Neural crest cell (in vitro differentiated cells): ENCODE measurements at regions not wholly inside any gene's neighbourhood (a gene's known extent, or its start where the extent isn't known, plus 50 kb on each side); places are given as distances from the start of the nearest gene placed in this dataset.

ENCODE experiments used
- DNase-seq: peaks from one replicate; pipeline ENCODE4 v3.0.0; 2021; ENCODE audit warnings: low read depth, mixed read lengths, low spot score
- H3K27ac Mint-ChIP-seq: one replicate; pipeline ENCODE4 v1.8.0; 2021; ENCODE audit warnings: mild to moderate bottlenecking, mixed read lengths; ENCODE audit not compliant: unreplicated experiment
- H3K27me3 Mint-ChIP-seq: 2 replicates; pipeline ENCODE4 v1.8.0; 2021; ENCODE audit warnings: low read depth, mild to moderate bottlenecking, mixed read lengths
- H3K36me3 Mint-ChIP-seq: 2 replicates; pipeline ENCODE4 v1.8.0; 2021; ENCODE audit warnings: low read depth, mild to moderate bottlenecking, mixed read lengths
- H3K4me1 Mint-ChIP-seq: 2 replicates; pipeline ENCODE4 v1.8.0; 2021; ENCODE audit warnings: mixed read lengths
- H3K4me3 Mint-ChIP-seq: one replicate; pipeline ENCODE4 v1.8.0; 2021; ENCODE audit warnings: mild to moderate bottlenecking, mixed read lengths
- H3K9me3 Mint-ChIP-seq: 2 replicates; pipeline ENCODE4 v1.8.0; 2021; ENCODE audit warnings: mixed read lengths
- TF ChIP-seq, protein P1 (sequence below): fragments of 200-600 bp; sonication (generic); conservative IDR thresholded peaks from 2 replicates; pipeline ENCODE4 v1.5.0; 2021; ENCODE audit warnings: antibody characterized with exemption, mild to moderate bottlenecking

DNA sequence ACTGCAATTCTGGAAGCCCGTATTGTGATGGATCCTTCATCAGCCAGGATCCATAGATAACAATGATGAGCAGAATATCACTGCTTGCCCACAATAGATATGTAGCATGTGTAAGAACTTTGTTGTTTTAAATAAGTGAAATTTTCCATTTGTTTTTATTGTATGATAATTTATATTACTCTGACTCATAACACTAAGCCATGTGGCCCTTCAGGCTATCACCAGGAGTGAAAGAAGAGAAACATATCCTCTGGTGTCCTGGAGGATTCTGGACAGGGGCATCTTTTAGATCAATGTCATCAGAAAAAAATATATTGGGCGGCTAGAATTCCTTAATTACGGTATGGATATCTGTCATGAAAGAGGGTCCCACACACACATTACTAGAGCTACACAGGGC is 167.5 kb downstream of the SLC6A15 start:
- TF ChIP-seq, protein P1, sequence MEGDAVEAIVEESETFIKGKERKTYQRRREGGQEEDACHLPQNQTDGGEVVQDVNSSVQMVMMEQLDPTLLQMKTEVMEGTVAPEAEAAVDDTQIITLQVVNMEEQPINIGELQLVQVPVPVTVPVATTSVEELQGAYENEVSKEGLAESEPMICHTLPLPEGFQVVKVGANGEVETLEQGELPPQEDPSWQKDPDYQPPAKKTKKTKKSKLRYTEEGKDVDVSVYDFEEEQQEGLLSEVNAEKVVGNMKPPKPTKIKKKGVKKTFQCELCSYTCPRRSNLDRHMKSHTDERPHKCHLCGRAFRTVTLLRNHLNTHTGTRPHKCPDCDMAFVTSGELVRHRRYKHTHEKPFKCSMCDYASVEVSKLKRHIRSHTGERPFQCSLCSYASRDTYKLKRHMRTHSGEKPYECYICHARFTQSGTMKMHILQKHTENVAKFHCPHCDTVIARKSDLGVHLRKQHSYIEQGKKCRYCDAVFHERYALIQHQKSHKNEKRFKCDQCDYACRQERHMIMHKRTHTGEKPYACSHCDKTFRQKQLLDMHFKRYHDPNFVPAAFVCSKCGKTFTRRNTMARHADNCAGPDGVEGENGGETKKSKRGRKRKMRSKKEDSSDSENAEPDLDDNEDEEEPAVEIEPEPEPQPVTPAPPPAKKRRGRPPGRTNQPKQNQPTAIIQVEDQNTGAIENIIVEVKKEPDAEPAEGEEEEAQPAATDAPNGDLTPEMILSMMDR = no peak
- Mint-ChIP-seq H3K4me3 (no peak overlapping the region), H3K27ac (no peak overlapping the region), H3K36me3 (no peaks in the 10 kb centered on the region), H3K9me3 (no peaks in the 10 kb centered on the region), H3K27me3 (no peaks in the 10 kb centered on the region), H3K4me1 (no peaks in the 10 kb centered on the region)
- DNase-seq = no peak

DNA sequence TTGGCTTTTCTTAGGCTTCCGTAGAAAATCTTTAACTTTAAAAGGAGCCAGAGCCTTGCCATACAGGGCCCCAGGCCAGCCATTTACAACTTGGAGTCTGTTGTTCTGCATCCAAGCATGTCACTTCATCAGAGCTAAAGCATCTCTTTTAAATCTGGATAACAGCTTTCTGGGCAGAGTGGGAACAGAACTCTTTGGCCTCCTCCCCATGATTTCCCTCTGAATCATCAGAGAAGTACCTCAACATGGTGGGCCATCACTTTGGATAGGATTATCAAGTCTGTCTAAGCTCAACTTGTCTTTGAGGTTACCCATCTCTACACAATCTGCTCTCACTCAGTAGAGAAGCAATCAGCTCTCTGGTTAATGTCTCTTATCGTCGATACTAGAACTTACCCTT is 170.9 kb downstream of the SLC6A15 start:
- TF ChIP-seq, protein P1 = no peak
- Mint-ChIP-seq H3K4me1 (no peaks in the 10 kb centered on the region), H3K36me3 (no peaks in the 10 kb centered on the region), H3K27me3 (no peaks in the 10 kb centered on the region), H3K27ac (no peak overlapping the region), H3K9me3 (no peaks in the 10 kb centered on the region), H3K4me3 (no peak overlapping the region)
- no peak for DNase-seq

DNA sequence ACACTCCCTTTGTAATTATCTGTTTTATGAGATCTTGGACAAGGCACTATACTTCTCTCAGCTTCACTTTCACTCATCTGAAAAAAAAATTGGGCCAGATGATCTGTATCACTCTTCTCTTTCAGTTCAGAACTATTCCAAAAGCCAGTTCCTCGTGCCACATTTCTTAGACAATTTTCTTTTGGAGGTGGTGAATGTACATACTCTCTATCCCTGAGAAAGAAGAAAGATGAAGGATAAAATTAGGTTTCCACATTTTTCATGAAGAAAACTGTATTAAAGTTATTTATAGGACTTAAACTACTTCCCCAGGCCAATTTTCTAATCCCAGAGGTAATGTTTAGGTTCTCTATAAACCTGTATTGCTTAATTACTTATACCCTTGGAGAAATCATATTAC is 171.6 kb downstream of the SLC6A15 start:
- H3K27ac Mint-ChIP-seq = no peak overlapping the region
- no peak overlapping the region for H3K4me3 Mint-ChIP-seq
- no peaks in the 10 kb centered on the region for H3K36me3 Mint-ChIP-seq
- H3K27me3 Mint-ChIP-seq = no peaks in the 10 kb centered on the region
- TF ChIP-seq, protein P1 = no peak
- no peaks in the 10 kb centered on the region for H3K4me1 Mint-ChIP-seq
- DNase-seq = no peak
- no peaks in the 10 kb centered on the region for H3K9me3 Mint-ChIP-seq

DNA sequence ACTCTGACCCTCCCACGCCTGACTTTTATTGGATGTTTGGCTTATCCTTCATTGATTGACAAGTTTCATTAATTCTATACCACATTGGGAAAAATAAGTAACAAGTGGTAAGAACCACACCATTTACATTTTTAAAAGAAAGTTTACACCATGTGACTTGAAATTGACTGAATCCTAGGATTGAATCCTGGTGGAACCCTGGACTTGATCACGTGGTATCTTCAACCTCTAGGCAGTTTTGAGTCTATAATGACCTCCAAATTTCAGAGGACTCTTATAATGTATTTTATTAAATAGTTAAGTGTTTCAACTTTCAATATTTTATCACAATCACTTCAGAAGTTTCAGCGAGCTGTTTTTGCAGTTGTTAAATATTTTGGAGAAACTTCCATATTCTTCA is 172.0 kb downstream of the SLC6A15 start:
- H3K27ac Mint-ChIP-seq = no peak overlapping the region
- no peak overlapping the region for H3K4me3 Mint-ChIP-seq

DNA sequence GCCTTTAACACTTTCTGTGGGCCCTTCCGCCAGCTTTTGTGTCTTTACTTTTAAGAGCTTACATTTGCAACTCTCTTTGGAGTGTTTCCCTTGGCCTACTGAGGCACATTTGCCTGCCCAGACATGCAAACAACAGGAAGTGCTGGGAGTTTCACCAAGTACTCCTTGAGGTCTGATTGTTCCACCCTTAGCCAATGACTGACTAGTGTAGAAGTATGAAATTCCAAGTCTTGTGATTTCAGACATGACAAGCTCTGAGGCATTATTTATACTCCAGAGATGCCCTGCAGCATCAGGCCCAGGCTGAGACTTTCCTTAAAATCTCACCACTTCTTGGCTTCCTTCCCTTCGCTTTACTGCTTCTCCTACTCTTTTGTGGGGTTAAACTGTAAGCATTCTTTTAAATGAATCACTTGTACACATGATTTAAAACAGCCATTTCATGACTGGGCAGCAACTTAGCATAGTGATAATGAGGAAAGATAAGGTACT is 174.1 kb downstream of the SLC6A15 start:
- Mint-ChIP-seq H3K4me3 (no peak overlapping the region), H3K27ac (no peak overlapping the region), H3K9me3 (peaks cover 2% of the 10 kb centered on the region), H3K27me3 (no peaks in the 10 kb centered on the region), H3K36me3 (no peaks in the 10 kb centered on the region), H3K4me1 (no peaks in the 10 kb centered on the region)
- DNase-seq = no peak
- TF ChIP-seq, protein P1 = no peak

More for the DNA sequence above, 172.0 kb downstream of the SLC6A15 start:
- Mint-ChIP-seq H3K36me3 (no peaks in the 10 kb centered on the region), H3K4me1 (no peaks in the 10 kb centered on the region), H3K9me3 (no peaks in the 10 kb centered on the region), H3K27me3 (no peaks in the 10 kb centered on the region)
- TF ChIP-seq, protein P1 = no peak
- DNase-seq = no peak
